ENCODE measurements at regions not wholly inside any gene's neighbourhood (a gene's known extent, or its start where the extent isn't known, plus 50 kb on each side); places are given as distances from the start of the nearest gene placed in this dataset.

GRCh38 chr2:58543442-58543841 lies 302.3 kb upstream of the FANCL start:
- TF ChIP-seq CTCF (IDR thresholded peaks at IDR 0.05) (no peak), POLR2A (IDR thresholded peaks at IDR 0.05) (no peak)
- Histone ChIP-seq H3K27me3 (no peaks in the 10 kb centered on the region), H3K9me3 (no peaks in the 10 kb centered on the region), H3K4me1 (no peaks in the 10 kb centered on the region), H3K27ac (no peak overlapping the region), H3K4me3 (no peak overlapping the region), H3K36me3 (no peaks in the 10 kb centered on the region)
- intact Hi-C loops (cut with DNase I; ENCODE audit: low total_unique reads): no loop called here
- no peak for DNase-seq

GRCh38 chr2:58541511-58541910 lies 300.4 kb upstream of the FANCL start:
- TF ChIP-seq CTCF (IDR thresholded peaks at IDR 0.05): no peak
- TF ChIP-seq POLR2A (IDR thresholded peaks at IDR 0.05): no peak
- Histone ChIP-seq H3K4me3 (no peak overlapping the region), H3K4me1 (no peaks in the 10 kb centered on the region), H3K36me3 (no peaks in the 10 kb centered on the region), H3K27me3 (no peaks in the 10 kb centered on the region), H3K27ac (no peak overlapping the region), H3K9me3 (no peaks in the 10 kb centered on the region)
- DNase-seq: no peak
- intact Hi-C loops (cut with DNase I; ENCODE audit: low total_unique reads): no loop called here

GRCh38 chr2:58540681-58541080 lies 299.6 kb upstream of the FANCL start:
- H3K4me3 ChIP-seq: no peak overlapping the region
- H3K27ac ChIP-seq: no peak overlapping the region
- H3K36me3 ChIP-seq: no peaks in the 10 kb centered on the region
- no peaks in the 10 kb centered on the region for H3K27me3 ChIP-seq
- intact Hi-C loops (cut with DNase I; ENCODE audit: low total_unique reads): no loop called here
- TF ChIP-seq CTCF (IDR thresholded peaks at IDR 0.05) (no peak), POLR2A (IDR thresholded peaks at IDR 0.05) (no peak)
- DNase-seq: no peak
- H3K9me3 ChIP-seq: no peaks in the 10 kb centered on the region
- H3K4me1 ChIP-seq: no peaks in the 10 kb centered on the region

- intact Hi-C loops (cut with DNase I; ENCODE audit: low total_unique reads): no loop called here
- no peak for DNase-seq
- no peak overlapping the region for H3K4me3 ChIP-seq
Observed at GRCh38 chr2:58539973-58540372, 298.8 kb upstream of the FANCL start.

GRCh38 chr2:58535990-58536389 lies 294.9 kb upstream of the FANCL start:
- H3K36me3 ChIP-seq: no peaks in the 10 kb centered on the region
- intact Hi-C loops (cut with DNase I; ENCODE audit: low total_unique reads): no loop called here
- no peak for DNase-seq
- H3K27me3 ChIP-seq: no peaks in the 10 kb centered on the region
- no peak for TF ChIP-seq POLR2A (IDR thresholded peaks at IDR 0.05)
- TF ChIP-seq CTCF (IDR thresholded peaks at IDR 0.05): no peak
- no peak overlapping the region for H3K4me3 ChIP-seq
- no peak overlapping the region for H3K27ac ChIP-seq
- H3K4me1 ChIP-seq: no peaks in the 10 kb centered on the region
- no peaks in the 10 kb centered on the region for H3K9me3 ChIP-seq

More at GRCh38 chr2:58539973-58540372, 298.8 kb upstream of the FANCL start:
- H3K27ac ChIP-seq: no peak overlapping the region
- TF ChIP-seq CTCF (IDR thresholded peaks at IDR 0.05) (no peak), POLR2A (IDR thresholded peaks at IDR 0.05) (no peak)
- no peaks in the 10 kb centered on the region for H3K27me3 ChIP-seq
- H3K36me3 ChIP-seq: no peaks in the 10 kb centered on the region
- no peaks in the 10 kb centered on the region for H3K9me3 ChIP-seq
- no peaks in the 10 kb centered on the region for H3K4me1 ChIP-seq
